GM19351 (cell line): ENCODE measurements at regions not wholly inside any gene's neighbourhood (a gene's known extent, or its start where the extent isn't known, plus 50 kb on each side); places are given as distances from the start of the nearest gene placed in this dataset.
A peak's percentile ranks its signal among the peaks of the same experiment; 100 is the strongest.
"Not testable (repeated sequence)": the region's sequence is repeated elsewhere in the genome, so short reads cannot be mapped to it uniquely, and the experiment has no call there.

Source experiments
- ATAC-seq: cut with Tn5 transposase; IDR thresholded peaks from one replicate; pipeline ENCODE4 v1.9.1; 2021; ENCODE audit warnings: mild to moderate bottlenecking, moderate library complexity; ENCODE audit not compliant: unreplicated experiment

- not testable (repeated sequence) for ATAC-seq
Measured at GRCh38 chrX:143228600-143228999, 202.9 kb downstream of the SPANXN4 start.

- no peak for ATAC-seq
Measured at GRCh38 chrX:143206966-143207365, 181.2 kb downstream of the SPANXN4 start.

- ATAC-seq, result no peak
Measured at GRCh38 chrX:143171703-143172102, 146.0 kb downstream of the SPANXN4 start.

GRCh38 chrX:143165778-143166177, 140.1 kb downstream of the SPANXN4 start:
- ATAC-seq, result peak; percentile 81

- no peak for ATAC-seq
Measured at GRCh38 chrX:143139681-143140080, 114.0 kb downstream of the SPANXN4 start.

- no peak for ATAC-seq
Measured at GRCh38 chrX:143121477-143121876, 95.7 kb downstream of the SPANXN4 start.

- no peak for ATAC-seq
Measured at GRCh38 chrX:143115466-143115865, 89.7 kb downstream of the SPANXN4 start.

GRCh38 chrX:143095816-143096215, 70.1 kb downstream of the SPANXN4 start:
- ATAC-seq, result no peak

GRCh38 chrX:143095321-143095720, 69.6 kb downstream of the SPANXN4 start:
- no peak for ATAC-seq

GRCh38 chrX:143094417-143095023, 68.8 kb downstream of the SPANXN4 start:
- no peak for ATAC-seq
